ENCODE measurements at regions not wholly inside any gene's neighbourhood (a gene's known extent, or its start where the extent isn't known, plus 50 kb on each side); places are given as distances from the start of the nearest gene placed in this dataset.
"Not testable (repeated sequence)": the region's sequence is repeated elsewhere in the genome, so short reads cannot be mapped to it uniquely, and the experiment has no call there.

- no peak for ATAC-seq (ENCODE audit: insufficient number of reproducible peaks, low FRiP score, low read depth)
- Histone ChIP-seq H3K36me3 (no peaks in the 10 kb centered on the region), H3K9me3 (no peaks in the 10 kb centered on the region), H3K4me1 (ENCODE audit: control insufficient read depth in 1 of 2, low read depth in 2 of 2) (no peaks in the 10 kb centered on the region), H3K27ac (no peak overlapping the region), H3K4me3 (no peak overlapping the region), H3K27me3 (replicated peaks; ENCODE audit: insufficient read depth) (no peaks in the 10 kb centered on the region)
- TF ChIP-seq, protein P1, sequence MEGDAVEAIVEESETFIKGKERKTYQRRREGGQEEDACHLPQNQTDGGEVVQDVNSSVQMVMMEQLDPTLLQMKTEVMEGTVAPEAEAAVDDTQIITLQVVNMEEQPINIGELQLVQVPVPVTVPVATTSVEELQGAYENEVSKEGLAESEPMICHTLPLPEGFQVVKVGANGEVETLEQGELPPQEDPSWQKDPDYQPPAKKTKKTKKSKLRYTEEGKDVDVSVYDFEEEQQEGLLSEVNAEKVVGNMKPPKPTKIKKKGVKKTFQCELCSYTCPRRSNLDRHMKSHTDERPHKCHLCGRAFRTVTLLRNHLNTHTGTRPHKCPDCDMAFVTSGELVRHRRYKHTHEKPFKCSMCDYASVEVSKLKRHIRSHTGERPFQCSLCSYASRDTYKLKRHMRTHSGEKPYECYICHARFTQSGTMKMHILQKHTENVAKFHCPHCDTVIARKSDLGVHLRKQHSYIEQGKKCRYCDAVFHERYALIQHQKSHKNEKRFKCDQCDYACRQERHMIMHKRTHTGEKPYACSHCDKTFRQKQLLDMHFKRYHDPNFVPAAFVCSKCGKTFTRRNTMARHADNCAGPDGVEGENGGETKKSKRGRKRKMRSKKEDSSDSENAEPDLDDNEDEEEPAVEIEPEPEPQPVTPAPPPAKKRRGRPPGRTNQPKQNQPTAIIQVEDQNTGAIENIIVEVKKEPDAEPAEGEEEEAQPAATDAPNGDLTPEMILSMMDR (IDR thresholded peaks at IDR 0.05): no peak
- no peak for DNase-seq (ENCODE audit: low spot score)
Observed at GRCh38 chr13:64482373-64482772, 2747.8 kb downstream of the PCDH9 start.

- no peak for DNase-seq (ENCODE audit: low spot score)
- no peak overlapping the region for H3K27ac ChIP-seq
- no peak overlapping the region for H3K4me3 ChIP-seq
- H3K36me3 ChIP-seq: no peaks in the 10 kb centered on the region
- TF ChIP-seq, protein P1 (IDR thresholded peaks at IDR 0.05): no peak
- ATAC-seq (ENCODE audit: insufficient number of reproducible peaks, low FRiP score, low read depth): no peak
- H3K9me3 ChIP-seq: no peaks in the 10 kb centered on the region
- no peaks in the 10 kb centered on the region for H3K27me3 ChIP-seq (replicated peaks; ENCODE audit: insufficient read depth)
- H3K4me1 ChIP-seq (ENCODE audit: control insufficient read depth in 1 of 2, low read depth in 2 of 2): no peaks in the 10 kb centered on the region
Observed at GRCh38 chr13:64480672-64481071, 2749.5 kb downstream of the PCDH9 start.

DNA sequence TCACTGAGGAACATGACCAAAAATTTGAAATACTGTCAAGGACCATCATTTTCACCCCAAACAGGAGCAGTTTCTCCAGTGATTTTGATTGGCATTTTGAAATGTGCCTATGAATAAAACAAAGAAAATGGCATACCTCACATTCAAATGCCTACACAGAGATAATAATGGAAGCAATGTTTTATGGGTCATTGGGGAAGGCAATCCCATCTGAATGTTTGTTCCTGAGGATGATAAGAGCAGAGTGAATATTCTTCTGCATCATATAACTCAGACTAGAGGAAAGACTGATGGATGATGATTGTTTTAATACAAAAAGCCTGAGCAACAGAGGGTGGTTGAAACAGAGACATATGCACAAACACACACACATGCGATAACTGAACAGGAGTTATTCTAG lies 2749.9 kb downstream of the PCDH9 start:
- TF ChIP-seq, protein P1 (IDR thresholded peaks at IDR 0.05): no peak
- Histone ChIP-seq H3K36me3 (no peaks in the 10 kb centered on the region), H3K27me3 (replicated peaks; ENCODE audit: insufficient read depth) (no peaks in the 10 kb centered on the region), H3K27ac (no peak overlapping the region), H3K4me1 (ENCODE audit: control insufficient read depth in 1 of 2, low read depth in 2 of 2) (no peaks in the 10 kb centered on the region), H3K4me3 (no peak overlapping the region), H3K9me3 (no peaks in the 10 kb centered on the region)
- no peak for ATAC-seq (ENCODE audit: insufficient number of reproducible peaks, low FRiP score, low read depth)
- DNase-seq (ENCODE audit: low spot score): no peak

GRCh38 chr13:64477146-64477545 lies 2753.0 kb downstream of the PCDH9 start:
- Histone ChIP-seq H3K27ac (no peak overlapping the region), H3K36me3 (no peaks in the 10 kb centered on the region), H3K4me3 (no peak overlapping the region), H3K9me3 (no peaks in the 10 kb centered on the region), H3K4me1 (ENCODE audit: control insufficient read depth in 1 of 2, low read depth in 2 of 2) (no peaks in the 10 kb centered on the region), H3K27me3 (replicated peaks; ENCODE audit: insufficient read depth) (no peaks in the 10 kb centered on the region)
- DNase-seq (ENCODE audit: low spot score) (no peak), ATAC-seq (ENCODE audit: insufficient number of reproducible peaks, low FRiP score, low read depth) (no peak)
- TF ChIP-seq, protein P1 (IDR thresholded peaks at IDR 0.05): no peak

- ATAC-seq (ENCODE audit: insufficient number of reproducible peaks, low FRiP score, low read depth); DNase-seq (ENCODE audit: low spot score); H3K4me3 ChIP-seq; H3K27me3 ChIP-seq (replicated peaks; ENCODE audit: insufficient read depth); H3K36me3 ChIP-seq; H3K9me3 ChIP-seq; H3K4me1 ChIP-seq (ENCODE audit: control insufficient read depth in 1 of 2, low read depth in 2 of 2); H3K27ac ChIP-seq: not testable (repeated sequence)
Observed at GRCh38 chr13:64476041-64476568, 2754.0 kb downstream of the PCDH9 start.

DNA sequence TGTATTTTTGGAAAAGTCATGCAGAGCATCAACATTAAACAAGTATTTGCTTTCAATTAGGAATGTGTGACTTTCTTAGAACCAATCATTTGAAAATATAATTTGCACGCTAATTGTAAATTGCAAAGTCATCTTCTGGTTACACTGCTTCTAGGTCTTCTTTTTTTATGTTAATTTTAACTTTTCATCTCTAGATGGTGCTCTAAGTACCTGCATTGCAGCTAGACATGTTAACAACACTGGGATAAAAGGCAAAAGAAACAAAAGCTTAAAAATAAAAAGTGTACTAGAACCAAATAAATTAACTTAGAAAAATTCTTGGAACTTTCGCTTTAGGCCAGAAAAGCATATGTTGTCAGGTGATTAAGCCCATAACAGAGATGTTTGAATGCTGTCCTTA lies 2758.2 kb downstream of the PCDH9 start:
- no peaks in the 10 kb centered on the region for H3K27me3 ChIP-seq (replicated peaks; ENCODE audit: insufficient read depth)
- no peak overlapping the region for H3K4me3 ChIP-seq
- H3K4me1 ChIP-seq (ENCODE audit: control insufficient read depth in 1 of 2, low read depth in 2 of 2): no peaks in the 10 kb centered on the region
- no peak for DNase-seq (ENCODE audit: low spot score)
- ATAC-seq (ENCODE audit: insufficient number of reproducible peaks, low FRiP score, low read depth): no peak
- TF ChIP-seq, protein P1 (IDR thresholded peaks at IDR 0.05): peak; percentile 35
- H3K36me3 ChIP-seq: no peaks in the 10 kb centered on the region
- H3K27ac ChIP-seq: no peak overlapping the region
- H3K9me3 ChIP-seq: no peaks in the 10 kb centered on the region
